HG02798 (cell line): ENCODE measurements at regions not wholly inside any gene's neighbourhood (a gene's known extent, or its start where the extent isn't known, plus 50 kb on each side); places are given as distances from the start of the nearest gene placed in this dataset.
"Not testable (repeated sequence)": the region's sequence is repeated elsewhere in the genome, so short reads cannot be mapped to it uniquely, and the experiment has no call there.

Experiments
- ATAC-seq: cut with Tn5 transposase; IDR thresholded peaks from one replicate; pipeline ENCODE4 v1.9.1; 2021; ENCODE audit warnings: mild to moderate bottlenecking; ENCODE audit not compliant: unreplicated experiment, poor library complexity

DNA sequence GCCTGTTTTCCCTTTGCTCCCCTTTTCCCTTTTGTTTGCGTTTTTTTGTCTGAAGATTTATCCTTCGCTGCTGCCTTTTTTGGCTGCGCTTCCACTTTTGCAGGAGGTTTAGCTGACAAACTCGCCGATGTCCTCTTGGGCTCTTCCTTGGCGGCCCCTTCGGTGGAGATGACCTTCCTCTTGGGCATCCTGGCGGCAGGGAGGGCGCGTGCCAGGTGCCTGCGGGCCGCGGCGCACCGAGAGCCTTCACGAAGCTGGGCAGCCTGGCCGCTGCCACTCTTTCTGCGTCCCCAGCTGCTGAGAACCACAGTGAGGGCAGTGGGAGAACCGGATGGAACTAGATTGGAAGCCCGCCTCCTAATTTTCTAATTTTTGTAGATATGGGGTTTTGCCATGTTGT lies 197.1 kb upstream of the C2CD4B start:
- ATAC-seq, result no peak

DNA sequence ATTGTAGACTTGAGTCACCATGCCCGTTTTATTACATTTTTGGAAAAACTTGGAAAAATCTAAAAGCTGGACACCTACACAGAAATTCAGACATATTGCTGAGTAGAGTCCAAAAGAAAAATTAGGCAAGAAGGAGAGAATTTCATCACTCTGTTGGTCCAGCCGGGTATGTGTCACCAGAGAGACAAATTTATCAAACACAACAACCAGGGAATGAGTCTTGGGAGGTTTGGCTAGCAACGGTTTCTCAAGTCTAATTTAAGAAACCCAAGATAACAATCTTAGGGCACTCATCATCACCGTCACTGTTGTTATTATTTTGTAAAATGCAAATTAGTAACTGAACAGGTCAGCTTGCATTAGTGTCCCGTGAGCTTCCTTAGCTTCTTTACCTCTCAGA lies 197.5 kb upstream of the C2CD4B start:
- no peak for ATAC-seq

DNA sequence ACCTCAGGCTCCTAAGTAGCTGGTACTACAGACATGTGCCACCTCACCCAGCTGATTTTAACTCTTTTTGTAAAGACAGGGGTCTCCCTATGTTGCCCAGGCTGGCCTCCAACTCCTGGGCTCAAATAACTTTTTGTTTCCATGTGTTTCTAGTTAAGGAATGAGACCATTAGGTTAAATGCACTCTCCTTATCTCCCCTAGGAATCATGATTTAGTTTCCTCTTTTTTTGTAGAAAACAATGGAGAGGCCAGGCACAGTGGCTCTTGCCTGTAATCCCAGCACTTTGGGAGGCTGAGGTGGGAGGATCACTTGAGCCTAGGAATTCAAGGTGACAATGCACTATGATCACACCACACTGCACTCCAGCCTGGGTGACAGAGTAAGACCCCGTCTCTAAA lies 198.8 kb upstream of the C2CD4B start:
- no peak for ATAC-seq

DNA sequence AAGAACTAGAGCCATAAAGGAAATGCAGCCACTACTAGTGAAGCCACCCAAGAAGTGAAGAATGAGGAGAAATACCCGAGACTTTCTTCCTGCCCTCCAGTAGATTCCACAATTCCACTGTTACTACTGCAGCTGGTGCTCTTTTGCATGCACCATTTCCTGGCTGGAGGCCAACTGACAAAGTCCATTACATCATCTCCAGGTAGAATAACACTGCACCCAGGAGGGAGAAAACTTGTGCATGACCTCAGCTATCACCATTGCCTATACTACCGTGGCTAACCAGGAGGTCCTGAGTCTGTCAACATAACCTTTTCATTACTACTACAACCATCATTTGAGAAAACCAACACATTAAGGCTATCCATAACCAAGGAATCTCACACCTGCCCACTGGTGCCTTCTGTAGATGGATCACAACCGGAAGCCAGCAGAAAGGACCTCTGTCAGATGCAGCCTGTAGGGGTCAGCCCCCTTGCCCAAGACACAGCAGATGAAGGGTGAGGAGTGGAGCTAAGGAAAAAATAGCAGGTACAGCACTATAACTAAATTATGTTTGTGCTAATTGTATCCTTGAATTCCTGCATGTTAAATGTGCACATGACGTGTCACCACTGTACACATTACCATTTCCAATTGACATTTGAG lies 200.8 kb upstream of the C2CD4B start:
- no peak for ATAC-seq

DNA sequence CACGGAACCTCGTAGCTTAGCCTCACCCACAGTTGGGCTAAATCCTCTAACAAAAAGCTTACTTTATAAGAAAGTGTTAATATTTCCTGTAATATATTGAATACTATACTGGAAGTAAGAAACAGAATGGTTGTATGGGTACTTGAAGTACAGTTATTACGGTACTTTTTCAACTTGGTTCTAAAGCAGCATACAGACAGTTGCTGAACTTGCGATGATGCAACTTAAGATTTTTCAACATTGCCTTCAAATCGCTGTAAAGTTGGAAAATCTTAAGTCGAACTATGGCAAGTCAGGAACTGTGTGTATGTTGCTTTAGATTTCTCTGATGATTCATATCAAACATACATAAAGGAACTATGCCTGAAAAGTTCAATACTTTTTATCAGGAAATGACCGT lies 204.4 kb upstream of the C2CD4B start:
- no peak for ATAC-seq

DNA sequence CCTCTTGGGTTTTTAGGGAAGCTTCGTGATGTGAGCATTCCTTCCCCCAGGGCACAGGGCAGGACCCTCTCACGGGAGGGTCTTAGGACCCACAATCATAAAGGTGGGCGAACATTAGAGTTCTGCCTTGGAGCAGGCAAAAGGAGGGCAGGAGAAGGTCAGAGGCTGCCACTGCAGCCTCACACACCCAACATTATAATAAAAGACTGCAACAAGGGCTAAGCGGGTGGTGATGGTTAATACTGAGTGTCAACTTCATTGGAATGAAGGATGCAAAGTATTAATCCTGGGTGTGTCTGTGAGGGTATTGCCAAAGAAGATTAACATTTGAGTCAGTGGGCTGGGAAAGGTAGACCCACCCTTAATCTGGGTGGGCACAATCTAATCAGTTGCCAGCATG lies 206.6 kb upstream of the C2CD4B start:
- ATAC-seq, result not testable (repeated sequence)

DNA sequence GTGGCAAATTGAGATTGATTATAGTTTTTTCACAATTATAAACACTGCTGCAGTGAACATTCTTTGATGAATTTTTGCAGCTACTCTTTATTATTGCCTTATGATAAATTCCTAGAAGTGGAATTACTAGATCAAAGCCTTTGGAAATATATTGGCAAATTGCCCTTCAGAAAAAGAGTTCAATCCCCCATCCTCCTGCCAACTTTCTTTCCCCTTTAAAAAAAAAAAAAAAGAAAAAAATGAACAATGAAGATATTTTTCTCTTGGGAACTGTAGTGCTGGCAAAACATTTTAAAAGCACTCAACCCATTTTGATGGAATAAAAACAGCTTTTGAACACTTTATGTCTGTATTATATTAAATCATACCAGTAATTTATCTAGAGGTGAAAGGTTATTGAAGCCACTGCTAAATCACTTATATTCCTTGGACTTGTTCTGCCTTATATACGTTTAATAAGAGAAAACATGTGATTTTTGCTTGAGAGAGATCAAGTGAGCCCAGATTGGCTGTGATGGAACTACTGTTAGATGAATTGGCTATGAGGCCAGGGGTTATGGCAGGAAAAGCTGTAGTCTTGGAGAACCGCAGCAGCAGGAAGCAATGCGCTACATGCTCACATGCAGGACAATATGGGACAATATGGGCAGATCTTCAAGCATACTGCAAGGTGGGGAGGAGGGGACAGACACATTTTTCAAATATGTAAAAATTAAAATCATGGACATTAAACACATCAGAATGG lies 212.8 kb upstream of the C2CD4B start:
- ATAC-seq, result no peak

DNA sequence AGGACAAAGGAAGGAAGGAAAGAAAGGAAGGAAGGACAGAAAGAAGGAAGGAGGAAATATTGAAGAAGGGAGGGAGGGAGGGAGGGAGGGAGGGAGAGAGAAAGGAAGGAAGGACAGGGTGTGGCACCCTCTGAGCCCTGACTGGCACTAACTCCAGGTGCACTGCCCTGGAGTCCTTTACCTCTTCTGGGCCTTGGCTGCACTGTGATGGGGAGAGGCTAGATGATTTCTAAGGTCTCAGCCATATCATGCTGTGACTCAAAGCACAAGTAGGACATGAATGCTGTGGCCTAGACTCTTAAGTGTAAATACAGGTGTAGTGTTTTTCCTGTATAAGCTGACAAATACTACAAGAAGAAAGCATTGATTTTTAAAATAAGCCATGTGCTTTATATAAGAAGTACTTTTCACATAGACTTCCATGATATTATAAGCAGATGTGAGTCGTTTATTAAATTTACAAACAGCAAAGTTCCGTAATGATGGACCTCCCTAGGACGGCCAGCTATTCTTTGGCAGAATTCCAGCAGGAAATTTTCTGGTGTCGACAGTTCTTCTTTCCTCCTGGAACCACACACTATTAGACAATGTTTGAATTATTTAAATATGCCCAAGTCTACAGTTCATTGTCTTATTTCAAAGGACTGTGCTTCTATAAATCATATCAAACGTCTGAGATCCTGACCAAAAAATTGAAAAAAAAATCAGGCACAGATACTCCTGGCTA lies 213.8 kb upstream of the C2CD4B start:
- no peak for ATAC-seq

DNA sequence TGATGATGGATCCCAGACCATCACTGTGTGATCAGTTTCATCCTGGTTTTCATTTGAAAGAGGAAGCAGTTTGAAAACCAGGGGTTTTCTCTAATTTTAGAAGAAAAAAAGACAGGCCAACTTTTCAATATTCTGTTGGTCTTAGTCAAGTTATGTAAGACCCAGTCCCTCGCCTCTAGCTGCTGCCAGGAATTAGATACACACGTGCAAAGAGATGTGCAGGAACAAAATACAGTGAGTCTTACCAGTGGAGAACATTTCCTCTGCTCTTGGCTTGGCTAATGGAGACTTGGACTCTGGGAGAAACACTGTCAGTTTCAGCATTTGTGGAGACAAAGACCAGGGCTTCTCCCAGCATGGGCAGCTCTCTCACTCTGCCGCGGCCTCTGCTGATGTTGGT lies 214.9 kb upstream of the C2CD4B start:
- no peak for ATAC-seq

DNA sequence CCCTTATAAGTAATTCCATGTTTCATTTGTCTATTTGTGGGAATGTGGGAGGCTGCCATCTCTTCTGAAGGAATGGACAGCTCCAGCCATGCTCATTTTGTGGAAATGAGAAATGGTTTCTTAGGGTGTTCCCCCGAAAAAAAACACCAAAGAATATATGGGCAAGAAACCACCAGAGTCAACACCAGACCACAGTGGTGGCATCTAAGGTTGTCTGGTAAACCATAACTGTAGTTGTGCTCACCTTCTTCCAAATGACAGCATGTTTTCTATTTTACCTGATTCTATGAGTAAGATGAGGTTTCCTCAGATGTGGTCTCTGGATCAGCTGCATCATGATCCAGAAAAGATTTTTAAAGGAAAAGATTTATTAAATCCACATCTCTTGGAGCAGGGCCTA lies 217.0 kb upstream of the C2CD4B start:
- no peak for ATAC-seq

DNA sequence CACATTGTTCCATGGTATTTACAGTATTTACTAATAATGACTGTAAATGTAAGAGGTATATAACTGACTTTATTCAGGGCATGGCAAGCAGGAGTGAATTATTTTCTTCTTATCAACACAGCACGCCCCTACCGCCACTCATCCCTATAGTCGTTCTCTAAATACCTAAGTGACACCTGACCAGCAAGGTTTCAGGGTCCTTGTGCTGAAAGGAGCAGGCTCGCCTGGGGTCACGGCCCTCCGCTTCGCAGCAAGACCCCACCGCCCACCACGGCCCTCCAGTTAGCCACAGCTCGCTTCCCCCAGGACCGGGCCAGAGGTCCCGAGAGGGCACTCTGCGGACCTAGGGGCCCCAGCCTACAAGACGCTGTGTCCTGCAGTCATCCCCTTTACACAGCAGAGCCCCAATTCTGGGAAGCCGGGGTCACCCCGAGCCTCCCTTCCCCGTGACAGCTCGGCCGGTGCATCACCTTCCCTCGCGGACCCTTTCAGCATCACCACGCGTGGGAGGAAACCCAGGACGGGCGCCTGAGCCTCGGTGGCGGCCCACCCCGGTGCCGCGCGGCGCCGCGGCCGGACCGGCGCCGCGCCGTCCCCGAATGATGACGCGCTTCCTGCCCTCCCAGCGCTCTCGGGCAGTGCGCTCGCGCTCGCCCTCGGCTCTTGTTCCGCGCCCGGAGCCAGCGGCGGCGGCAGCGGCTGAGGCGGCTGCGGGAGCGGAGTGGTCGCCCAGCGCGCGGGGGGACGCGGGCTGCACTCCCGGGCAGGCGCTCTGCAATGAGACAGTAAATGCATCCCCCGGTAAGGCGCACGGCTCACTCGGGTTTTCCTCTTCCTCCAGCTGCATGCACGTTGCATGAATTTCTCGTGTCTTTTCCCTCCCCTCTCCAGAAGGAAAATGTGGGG lies 225.1 kb upstream of the C2CD4B start, which contains the start of gene TLN2:
Gene TLN2 (plus strand): TSS at position 666 of the 906 bp plus-strand sequence.
- peak; percentile 92 for ATAC-seq

DNA sequence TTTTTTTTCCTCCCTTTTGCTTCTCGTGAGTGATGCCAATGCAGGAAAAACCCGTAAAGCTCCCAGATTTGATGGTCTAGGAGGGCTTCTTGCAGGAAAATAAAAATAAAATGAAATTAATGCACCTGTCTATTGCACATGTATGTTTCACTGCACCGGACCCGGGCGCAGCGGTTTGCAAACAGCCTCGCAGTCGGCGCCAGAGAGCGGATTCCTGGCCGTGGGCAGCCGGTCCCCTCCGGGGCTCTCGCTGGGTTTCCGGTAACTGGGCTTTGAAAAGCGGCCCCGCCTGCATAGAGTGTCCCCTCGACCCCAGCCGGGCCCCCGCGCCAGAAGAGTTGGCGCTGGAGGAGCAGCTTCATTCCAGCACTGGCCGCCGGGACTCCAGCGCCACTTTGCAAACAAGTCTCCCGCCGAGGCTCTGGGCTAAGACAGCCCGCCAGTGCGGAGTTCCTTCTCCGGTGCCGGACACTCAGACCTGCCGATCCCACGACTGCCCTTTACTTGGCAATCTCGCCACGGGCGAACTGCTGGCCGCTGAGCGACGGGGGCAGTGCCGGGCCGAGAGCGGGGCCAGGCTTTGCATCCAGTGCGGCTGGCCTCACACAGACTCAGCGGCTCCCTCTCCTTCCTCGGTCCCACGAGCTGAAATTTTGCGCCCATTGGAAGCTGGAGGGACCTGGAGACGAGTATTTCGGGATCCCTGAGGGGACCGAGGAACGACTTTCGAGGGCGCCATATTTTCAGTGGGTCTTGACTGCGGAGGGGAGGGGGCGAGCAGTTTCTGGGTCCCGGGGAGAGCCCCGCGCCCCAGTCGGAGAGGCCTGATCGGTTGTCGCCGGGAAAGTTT lies 225.9 kb upstream of the C2CD4B start:
- ATAC-seq, result peak; percentile 27

DNA sequence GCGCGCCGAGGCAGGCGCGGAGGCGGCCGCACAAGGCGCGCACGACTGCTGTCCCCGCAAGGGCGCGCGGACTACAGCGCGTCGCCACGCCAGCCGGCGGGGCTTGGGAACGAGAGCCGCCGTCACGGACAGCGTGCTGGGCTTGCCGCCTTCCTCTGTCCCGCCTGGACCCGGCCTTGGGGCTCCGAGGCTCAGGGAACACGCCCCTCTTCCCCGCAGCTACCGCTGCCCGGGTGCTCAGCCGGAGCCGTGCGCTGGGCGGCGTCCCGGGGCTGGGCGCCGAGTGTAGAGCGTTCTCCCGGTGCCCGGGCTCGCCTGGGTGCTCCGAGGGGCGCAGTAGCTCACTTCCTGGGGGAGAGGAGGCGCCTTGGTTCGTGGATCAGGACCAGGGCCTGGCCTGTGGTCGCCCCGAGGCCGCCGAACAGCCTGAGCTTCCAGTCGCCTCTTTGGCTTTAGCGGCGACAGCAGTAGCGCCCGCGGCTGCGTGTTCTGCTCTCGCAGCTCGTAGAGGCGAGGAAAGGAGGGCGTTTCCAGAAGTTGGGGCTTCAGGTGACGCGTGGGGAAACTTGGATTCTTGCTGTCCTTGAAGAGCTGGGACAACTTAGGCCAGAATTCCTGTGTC lies 226.7 kb upstream of the C2CD4B start:
- ATAC-seq, result no peak

DNA sequence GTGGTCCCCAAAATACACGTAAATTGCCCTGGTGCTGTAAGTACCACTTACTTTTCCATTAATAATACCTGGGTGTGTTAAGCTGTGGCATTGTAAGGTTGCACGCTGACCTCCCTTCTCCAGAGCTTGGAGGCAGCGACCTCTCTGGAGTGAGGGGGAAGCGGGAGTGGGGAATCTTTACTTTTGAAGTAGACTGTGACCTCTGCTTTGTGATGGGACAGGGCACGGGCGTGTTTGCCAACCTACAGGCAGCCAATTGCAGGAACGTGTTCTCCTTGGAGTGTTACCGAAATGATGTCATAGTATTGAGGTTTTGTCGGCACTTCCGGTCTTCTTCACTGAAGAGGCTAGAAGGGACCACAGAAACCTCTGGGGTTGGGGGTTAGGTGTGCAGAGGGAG lies 227.3 kb upstream of the C2CD4B start:
- no peak for ATAC-seq

DNA sequence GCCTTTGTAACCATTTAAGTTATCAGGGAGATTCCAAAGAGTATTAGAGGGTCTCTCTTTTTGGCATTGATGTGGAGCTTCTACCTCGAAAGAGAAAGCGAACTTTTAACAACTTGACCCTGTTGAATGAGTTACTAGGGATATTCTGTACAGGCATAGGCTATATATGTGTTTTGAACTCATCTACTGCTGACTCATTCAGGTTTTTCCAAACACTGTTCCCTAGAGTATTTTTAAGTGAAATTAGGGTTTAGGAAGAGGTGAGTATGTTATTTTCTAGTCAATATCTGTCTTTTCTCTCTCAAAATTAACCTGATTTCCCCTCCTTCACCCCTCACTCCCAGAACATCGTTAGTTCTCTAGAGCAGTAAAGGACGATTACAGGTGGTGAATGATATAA lies 228.1 kb upstream of the C2CD4B start:
- ATAC-seq, result no peak

DNA sequence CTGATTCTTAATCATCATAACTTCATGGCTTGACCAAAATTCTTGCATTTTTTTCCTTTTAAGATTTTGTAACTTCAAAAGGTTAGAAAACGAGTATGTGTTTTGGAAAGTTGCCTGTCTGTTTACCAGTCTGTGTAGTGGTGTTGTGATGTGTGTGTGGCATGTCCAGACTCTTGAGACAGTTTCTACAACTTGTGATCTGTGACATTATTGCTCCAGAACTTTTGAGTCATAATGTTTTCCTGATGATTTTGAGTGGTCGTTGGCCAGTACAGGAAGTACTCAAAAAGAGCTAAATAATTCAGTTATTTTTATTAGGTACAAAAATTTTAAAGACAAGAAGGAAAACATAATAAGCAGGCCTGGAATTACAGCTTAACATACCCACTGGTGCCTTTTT lies 229.0 kb upstream of the C2CD4B start:
- ATAC-seq, result no peak

DNA sequence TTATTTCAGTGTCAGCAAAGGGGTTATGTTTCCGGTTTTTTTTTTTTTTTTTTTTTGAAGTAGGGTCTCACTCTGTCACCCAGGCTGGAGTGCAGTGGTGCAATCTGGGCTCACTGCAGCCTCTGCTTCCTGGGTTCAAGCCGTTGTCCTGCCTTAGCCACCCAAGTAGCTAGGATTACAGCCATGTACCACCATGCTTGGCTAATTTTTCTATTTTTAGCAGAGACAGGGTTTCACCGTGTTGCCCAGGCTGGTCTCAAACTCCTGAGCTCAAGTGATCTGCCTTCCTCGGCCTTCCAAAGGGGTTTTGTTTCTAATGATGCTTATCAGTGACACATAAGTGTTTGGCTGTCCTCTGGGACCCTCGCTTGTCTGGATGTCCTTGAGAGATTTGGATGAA lies 235.7 kb upstream of the C2CD4B start:
- no peak for ATAC-seq

DNA sequence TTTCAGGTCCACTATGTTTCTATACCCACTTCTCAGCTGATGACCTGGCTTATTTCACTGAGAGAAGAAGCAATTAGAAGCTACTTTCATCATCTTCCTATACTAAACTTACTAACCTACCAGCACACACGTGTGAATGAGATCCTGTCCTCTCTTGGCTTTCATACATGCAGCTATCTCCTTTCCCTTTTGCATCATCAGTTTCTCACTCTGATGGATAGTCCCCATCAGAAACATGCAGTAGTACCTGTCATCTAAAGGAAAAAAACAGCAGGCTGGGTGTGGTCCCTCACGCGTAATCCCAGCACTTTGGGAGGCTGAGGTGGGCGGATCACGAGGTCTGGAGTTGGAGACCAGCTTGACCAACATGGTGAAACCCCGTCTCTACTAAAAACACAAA lies 237.6 kb upstream of the C2CD4B start:
- ATAC-seq, result no peak

DNA sequence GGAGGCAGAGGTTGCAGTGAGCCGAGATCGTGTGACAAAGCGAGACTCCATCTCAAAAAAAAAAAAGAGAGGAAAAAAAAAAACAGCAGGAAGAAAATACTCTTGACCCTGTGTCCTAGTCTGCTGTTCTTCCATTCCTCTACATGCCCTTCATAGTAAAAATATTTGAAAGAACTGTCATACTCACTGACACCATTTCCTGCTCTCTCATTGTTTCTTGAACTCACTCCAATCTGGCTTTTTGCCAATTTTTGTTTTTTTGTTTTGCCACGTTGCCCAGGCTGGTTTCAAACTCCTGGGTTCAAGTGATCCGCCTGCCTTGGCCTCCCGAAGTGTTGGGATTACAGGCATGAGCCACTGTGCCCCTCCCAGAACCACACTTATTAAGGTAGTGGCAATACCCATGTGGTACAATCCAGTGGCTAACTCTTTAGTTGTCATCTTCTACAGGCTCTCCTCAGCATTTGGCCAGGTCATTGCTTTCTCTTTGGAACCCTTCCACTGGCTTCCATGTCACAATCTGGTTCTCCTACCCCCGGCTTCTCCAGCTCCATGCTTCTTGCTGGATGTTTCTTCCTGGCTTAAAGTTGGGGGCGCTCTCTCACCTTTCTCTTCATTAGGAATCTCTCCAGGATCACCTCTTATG lies 238.2 kb upstream of the C2CD4B start:
- no peak for ATAC-seq
